Calu3 (cell line): ENCODE measurements at regions not wholly inside any gene's neighbourhood (a gene's known extent, or its start where the extent isn't known, plus 50 kb on each side); places are given as distances from the start of the nearest gene placed in this dataset.

ENCODE experiments used
- BruUV-seq: library from RNA; stranded (reverse); fragments of 400-500 nt; replicated peaks from 2 replicates; lab custom pipeline; 2021; lab: Mats Ljungman, UMichigan
- CTCF ChIA-PET: fragments of 300-600 bp; sonication (Branson Sonifier 250); formaldehyde crosslinking; loops from one replicate; lab custom pipeline; 2022; ENCODE audit warnings: antibody characterized with exemption; lab: Charles Lee
- DNase-seq: peaks from one replicate; pipeline ENCODE4 v3.0.0; 2022
- H3K27ac Mint-ChIP-seq: one replicate; pipeline ENCODE4 v1.8.0; 2022; ENCODE audit warnings: mixed read lengths; ENCODE audit not compliant: unreplicated experiment
- H3K27me3 Mint-ChIP-seq: one replicate; pipeline ENCODE4 v1.8.0; 2022; ENCODE audit warnings: mixed read lengths; ENCODE audit not compliant: unreplicated experiment
- H3K36me3 Mint-ChIP-seq: one replicate; pipeline ENCODE4 v1.8.0; 2022; ENCODE audit warnings: mild to moderate bottlenecking, moderate library complexity, mixed read lengths; ENCODE audit not compliant: insufficient read depth, unreplicated experiment
- H3K4me1 Mint-ChIP-seq: one replicate; pipeline ENCODE4 v1.8.0; 2022; ENCODE audit warnings: mild to moderate bottlenecking, low read depth, mixed read lengths; ENCODE audit not compliant: unreplicated experiment
- H3K4me3 Mint-ChIP-seq: one replicate; pipeline ENCODE4 v1.8.0; 2022; ENCODE audit warnings: mild to moderate bottlenecking, low read depth, moderate library complexity, mixed read lengths; ENCODE audit not compliant: unreplicated experiment
- H3K9me3 Mint-ChIP-seq: one replicate; pipeline ENCODE4 v1.8.0; 2022; ENCODE audit warnings: low read depth, mixed read lengths; ENCODE audit not compliant: unreplicated experiment
- CTCF ChIP-seq: fragments of 200-600 bp; IDR thresholded peaks from one replicate; pipeline ENCODE4 v1.8.0; 2022; ENCODE audit warnings: antibody characterized with exemption; ENCODE audit not compliant: unreplicated experiment
- intact Hi-C: fragments of 100-400 bp; cut with micrococcal nuclease; formaldehyde crosslinking; loops from one replicate; pipeline ENCODE4 v1.10.0; 2022; ENCODE audit not compliant: unreplicated experiment

GRCh38 chr16:85982563-85982939 lies 83.6 kb downstream of the IRF8 start:
- CTCF ChIA-PET: interaction anchor here (1.4 kb wide), 1 partner anchor 161 kb away, joined by 4 read pairs; no protein-coding TSS in a partner anchor

GRCh38 chr16:85983064-85983463 lies 84.1 kb downstream of the IRF8 start:
- Mint-ChIP-seq H3K27ac (no peak overlapping the region), H3K27me3 (peaks cover 21% of the 10 kb centered on the region), H3K4me1 (peaks cover 16% of the 10 kb centered on the region), H3K36me3 (no peaks in the 10 kb centered on the region), H3K9me3 (no peaks in the 10 kb centered on the region), H3K4me3 (no peak overlapping the region)
- CTCF ChIA-PET: interaction anchor here (1.2 kb wide), 2 partner anchors 162 to 164 kb away, joined by 4 to 5 read pairs; no protein-coding TSS in a partner anchor
- DNase-seq: no peak
- intact Hi-C loops: no loop called here
- no peak for TF ChIP-seq CTCF
- no TSS peak for BruUV-seq

More at GRCh38 chr16:85982563-85982939, 83.6 kb downstream of the IRF8 start:
- no peak for DNase-seq
- Mint-ChIP-seq H3K27me3 (peaks cover 17% of the 10 kb centered on the region), H3K36me3 (no peaks in the 10 kb centered on the region), H3K4me1 (peaks cover 16% of the 10 kb centered on the region), H3K9me3 (no peaks in the 10 kb centered on the region), H3K27ac (no peak overlapping the region), H3K4me3 (no peak overlapping the region)
- intact Hi-C loops: no loop called here
- no TSS peak for BruUV-seq
- no peak for TF ChIP-seq CTCF

- no TSS peak for BruUV-seq
- Mint-ChIP-seq H3K36me3 (no peaks in the 10 kb centered on the region), H3K27me3 (peaks cover 27% of the 10 kb centered on the region), H3K9me3 (no peaks in the 10 kb centered on the region), H3K27ac (no peak overlapping the region), H3K4me3 (no peak overlapping the region), H3K4me1 (peaks cover 16% of the 10 kb centered on the region)
- intact Hi-C loops: no loop called here
- CTCF ChIA-PET: interaction anchor here (1.2 to 7.9 kb wide), 3 partner anchors 162 to 164 kb away, joined by 4 to 128 read pairs (median 5); no protein-coding TSS in a partner anchor
- TF ChIP-seq CTCF: no peak
- DNase-seq: no peak
Observed at GRCh38 chr16:85983606-85984230, 84.8 kb downstream of the IRF8 start.

GRCh38 chr16:85984231-85984880 lies 85.4 kb downstream of the IRF8 start:
- CTCF ChIA-PET: interaction anchor here (7.9 kb wide), 1 partner anchor 164 kb away, joined by 128 read pairs; no protein-coding TSS in a partner anchor
- intact Hi-C loops: no loop called here
- Mint-ChIP-seq H3K36me3 (no peaks in the 10 kb centered on the region), H3K27ac (no peak overlapping the region), H3K27me3 (peaks cover 34% of the 10 kb centered on the region), H3K9me3 (no peaks in the 10 kb centered on the region), H3K4me1 (peaks cover 16% of the 10 kb centered on the region), H3K4me3 (no peak overlapping the region)
- TF ChIP-seq CTCF: no peak
- BruUV-seq: no TSS peak
- DNase-seq: no peak
